Fibroblast of lung (primary cell): ENCODE measurements at regions not wholly inside any gene's neighbourhood (a gene's known extent, or its start where the extent isn't known, plus 50 kb on each side); places are given as distances from the start of the nearest gene placed in this dataset.

Experiments
- EZH2 ChIP-seq: IDR thresholded peaks from 2 replicates; pipeline ENCODE4 v1.5.1; 2012; ENCODE audit warnings: low read length, control low read depth, mild to moderate bottlenecking; ENCODE audit errors: missing control alignments
- TF ChIP-seq, protein P1 (sequence below), 2 donors: IDR thresholded peaks in 1 of 2; conservative IDR thresholded peaks in 1 of 2; 1 replicate in 1 of 2; 2 replicates in 1 of 2; pipeline ENCODE4 v1.5.1; 2011 to 2012; ENCODE audit warnings: low read length in 2 of 2, control low read depth in 1 of 2, inconsistent platforms in 1 of 2, low read depth in 1 of 2, mild to moderate bottlenecking in 1 of 2

GRCh38 chr7:43042302-43042701 is 70.1 kb upstream of the HECW1 start:
- TF ChIP-seq, protein P1, sequence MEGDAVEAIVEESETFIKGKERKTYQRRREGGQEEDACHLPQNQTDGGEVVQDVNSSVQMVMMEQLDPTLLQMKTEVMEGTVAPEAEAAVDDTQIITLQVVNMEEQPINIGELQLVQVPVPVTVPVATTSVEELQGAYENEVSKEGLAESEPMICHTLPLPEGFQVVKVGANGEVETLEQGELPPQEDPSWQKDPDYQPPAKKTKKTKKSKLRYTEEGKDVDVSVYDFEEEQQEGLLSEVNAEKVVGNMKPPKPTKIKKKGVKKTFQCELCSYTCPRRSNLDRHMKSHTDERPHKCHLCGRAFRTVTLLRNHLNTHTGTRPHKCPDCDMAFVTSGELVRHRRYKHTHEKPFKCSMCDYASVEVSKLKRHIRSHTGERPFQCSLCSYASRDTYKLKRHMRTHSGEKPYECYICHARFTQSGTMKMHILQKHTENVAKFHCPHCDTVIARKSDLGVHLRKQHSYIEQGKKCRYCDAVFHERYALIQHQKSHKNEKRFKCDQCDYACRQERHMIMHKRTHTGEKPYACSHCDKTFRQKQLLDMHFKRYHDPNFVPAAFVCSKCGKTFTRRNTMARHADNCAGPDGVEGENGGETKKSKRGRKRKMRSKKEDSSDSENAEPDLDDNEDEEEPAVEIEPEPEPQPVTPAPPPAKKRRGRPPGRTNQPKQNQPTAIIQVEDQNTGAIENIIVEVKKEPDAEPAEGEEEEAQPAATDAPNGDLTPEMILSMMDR (conservative IDR thresholded peaks at IDR 0.05 in 1 of 2, IDR thresholded peaks at IDR 0.05 in 1 of 2; ENCODE audit: low read depth in 1 of 2, low read length in 2 of 2), result no peak
- TF ChIP-seq EZH2, result no peak
